Lung (tissue), 11 donors: ENCODE measurements at regions not wholly inside any gene's neighbourhood (a gene's known extent, or its start where the extent isn't known, plus 50 kb on each side); places are given as distances from the start of the nearest gene placed in this dataset.

Experiments
- ATAC-seq: fragments of 200-7000 bp; cut with Tn5 transposase; one replicate; pipeline ENCODE4 v1.9.1; 2020; ENCODE audit warnings: moderate number of reproducible peaks; ENCODE audit not compliant: insufficient read depth, low FRiP score
- DNase-seq, 3 donors: peaks; one replicate each; pipeline ENCODE4 v3.0.0-alpha.2; 2013 to 2017
- H3K27ac ChIP-seq, 2 donors: one replicate each; pipeline ENCODE4 v1.5.1; 2013; ENCODE audit warnings: mild to moderate bottlenecking in 2 of 2, moderate library complexity in 2 of 2, control low read depth in 1 of 2, inconsistent platforms in 1 of 2, low read depth in 1 of 2, low read length in 1 of 2
- H3K27me3 ChIP-seq, 3 donors: one replicate each; pipeline ENCODE4 v1.5.1; 2013; ENCODE audit warnings: low read length in 2 of 3; ENCODE audit not compliant: control insufficient read depth in 3 of 3, insufficient read depth in 3 of 3
- H3K36me3 ChIP-seq, 4 donors: one replicate each; pipeline ENCODE4 v1.5.1; 2013; ENCODE audit warnings: low read length in 4 of 4, mild to moderate bottlenecking in 1 of 4, moderate library complexity in 1 of 4; ENCODE audit not compliant: control insufficient read depth in 4 of 4, insufficient read depth in 4 of 4
- H3K4me1 ChIP-seq, 5 donors: one replicate each; pipeline ENCODE4 v1.5.1; 2013; ENCODE audit warnings: low read length in 5 of 5, mild to moderate bottlenecking in 2 of 5, moderate library complexity in 1 of 5; ENCODE audit not compliant: control insufficient read depth in 5 of 5, insufficient read depth in 5 of 5
- H3K4me3 ChIP-seq: one replicate; pipeline ENCODE4 v1.5.1; 2013; ENCODE audit warnings: mild to moderate bottlenecking, control low read depth, moderate library complexity
- H3K9ac ChIP-seq, 2 donors: one replicate each; pipeline ENCODE4 v1.5.1; 2013; ENCODE audit warnings: low read length in 2 of 2, control low read depth in 1 of 2; ENCODE audit not compliant: insufficient read depth in 1 of 2
- H3K9me3 ChIP-seq, 4 donors: one replicate each; pipeline ENCODE4 v1.5.1; 2013; ENCODE audit warnings: low read length in 3 of 4, mild to moderate bottlenecking in 1 of 4, moderate library complexity in 1 of 4; ENCODE audit not compliant: control insufficient read depth in 4 of 4, insufficient read depth in 3 of 4
- whole genome bisulfite sequencing, 2 donors: extraction: QIAGEN DNeasy Blood & Tissue Kit; methylation state at CpG; one replicate each; pipeline ENCODE4 v1.1.7; 2013; 5-methylcytosine and 5-hydroxymethylcytosine counted together
- TF ChIP-seq, protein P1 (sequence below): IDR thresholded peaks from 2 replicates; pipeline ENCODE4 v1.5.1; 2012; ENCODE audit warnings: mild to moderate bottlenecking; ENCODE audit errors: control extremely low read depth, extremely low read depth
- donor health status: control.
- donor health status: control.
- donor health status: Bipolar disorder and iron deficiency.
- donor health status: healthy.
- donor health status: DM: yes; HTN: yes; CAD: no.

DNA sequence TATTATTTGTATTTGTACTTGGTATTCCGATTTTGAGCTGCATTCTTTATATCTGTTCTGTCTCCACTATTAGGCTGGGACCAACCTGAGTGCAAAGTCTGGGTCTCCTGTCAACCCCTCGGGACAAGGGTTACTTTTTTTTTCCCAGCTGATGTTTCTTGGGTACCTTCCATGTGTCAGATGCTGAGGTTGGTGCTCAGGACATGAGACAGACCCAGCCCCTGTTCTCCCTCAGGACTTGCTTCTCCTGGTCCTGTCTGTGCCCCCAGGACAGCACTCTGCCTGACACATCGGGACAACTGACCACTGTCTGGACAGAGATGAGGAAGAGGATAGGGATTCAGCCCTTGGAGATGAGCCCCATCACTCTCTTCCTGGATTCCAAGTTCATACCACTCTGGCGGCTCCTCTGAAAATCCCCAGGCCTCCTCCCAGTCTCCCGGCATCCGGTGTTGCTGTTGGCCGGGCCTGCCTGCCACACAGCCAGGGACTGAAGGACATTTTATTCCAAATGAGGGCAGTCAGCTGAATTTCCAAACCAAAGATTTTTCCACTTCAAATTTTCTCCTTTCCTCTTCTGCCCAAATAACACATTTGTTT lies 55.6 kb upstream of the FMOD start:
- 68 to 78% methylated on average over 7 of the region's 7 CpGs for WGBS, 2 donors
- TF ChIP-seq, protein P1, sequence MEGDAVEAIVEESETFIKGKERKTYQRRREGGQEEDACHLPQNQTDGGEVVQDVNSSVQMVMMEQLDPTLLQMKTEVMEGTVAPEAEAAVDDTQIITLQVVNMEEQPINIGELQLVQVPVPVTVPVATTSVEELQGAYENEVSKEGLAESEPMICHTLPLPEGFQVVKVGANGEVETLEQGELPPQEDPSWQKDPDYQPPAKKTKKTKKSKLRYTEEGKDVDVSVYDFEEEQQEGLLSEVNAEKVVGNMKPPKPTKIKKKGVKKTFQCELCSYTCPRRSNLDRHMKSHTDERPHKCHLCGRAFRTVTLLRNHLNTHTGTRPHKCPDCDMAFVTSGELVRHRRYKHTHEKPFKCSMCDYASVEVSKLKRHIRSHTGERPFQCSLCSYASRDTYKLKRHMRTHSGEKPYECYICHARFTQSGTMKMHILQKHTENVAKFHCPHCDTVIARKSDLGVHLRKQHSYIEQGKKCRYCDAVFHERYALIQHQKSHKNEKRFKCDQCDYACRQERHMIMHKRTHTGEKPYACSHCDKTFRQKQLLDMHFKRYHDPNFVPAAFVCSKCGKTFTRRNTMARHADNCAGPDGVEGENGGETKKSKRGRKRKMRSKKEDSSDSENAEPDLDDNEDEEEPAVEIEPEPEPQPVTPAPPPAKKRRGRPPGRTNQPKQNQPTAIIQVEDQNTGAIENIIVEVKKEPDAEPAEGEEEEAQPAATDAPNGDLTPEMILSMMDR, result no peak
- Histone ChIP-seq H3K4me3 (no peak overlapping the region), H3K9me3 (peaks cover 0 to 4% (median 0%) of the 10 kb centered on the region in 4 donors), H3K9ac (no peak overlapping the region), H3K36me3 (no peaks in the 10 kb centered on the region), H3K27me3 (no peaks in the 10 kb centered on the region), H3K4me1 (peaks cover 0 to 55% (median 5%) of the 10 kb centered on the region in 5 donors), H3K27ac (peak overlapping the region in 1 of 2 donors; percentile 74)
- ATAC-seq (no peak), DNase-seq (peak; percentile 46 to 69 (median 50))

DNA sequence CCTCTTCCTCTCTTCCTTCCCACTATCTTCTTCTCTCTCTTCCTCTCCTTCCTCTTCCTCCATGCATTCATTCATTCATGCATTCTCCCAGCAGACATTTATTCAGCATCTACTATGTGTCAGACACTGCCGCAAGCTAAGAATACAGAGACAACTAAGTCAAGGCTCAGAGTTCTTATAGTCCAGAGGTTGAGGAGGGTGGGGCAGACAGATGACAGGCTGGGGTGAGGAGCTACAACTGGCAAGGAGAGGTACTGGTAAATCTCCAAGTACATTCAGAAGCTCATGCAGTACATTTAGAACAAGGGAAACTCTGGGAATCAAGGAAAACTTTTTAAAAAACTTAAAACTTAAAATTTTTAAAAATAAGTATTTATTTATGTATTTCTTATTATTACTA lies 56.4 kb upstream of the FMOD start:
- TF ChIP-seq, protein P1, result no peak
- DNase-seq (no peak), ATAC-seq (no peak)
- Histone ChIP-seq H3K36me3 (no peaks in the 10 kb centered on the region), H3K4me3 (no peak overlapping the region), H3K9ac (no peak overlapping the region), H3K9me3 (peaks cover 0 to 4% (median 0%) of the 10 kb centered on the region in 4 donors), H3K4me1 (peaks cover 0 to 47% (median 5%) of the 10 kb centered on the region in 5 donors), H3K27me3 (no peaks in the 10 kb centered on the region), H3K27ac (no peak overlapping the region)
- WGBS, 2 donors, result 81 to 91% methylated on average over 1 of the region's 1 CpG

DNA sequence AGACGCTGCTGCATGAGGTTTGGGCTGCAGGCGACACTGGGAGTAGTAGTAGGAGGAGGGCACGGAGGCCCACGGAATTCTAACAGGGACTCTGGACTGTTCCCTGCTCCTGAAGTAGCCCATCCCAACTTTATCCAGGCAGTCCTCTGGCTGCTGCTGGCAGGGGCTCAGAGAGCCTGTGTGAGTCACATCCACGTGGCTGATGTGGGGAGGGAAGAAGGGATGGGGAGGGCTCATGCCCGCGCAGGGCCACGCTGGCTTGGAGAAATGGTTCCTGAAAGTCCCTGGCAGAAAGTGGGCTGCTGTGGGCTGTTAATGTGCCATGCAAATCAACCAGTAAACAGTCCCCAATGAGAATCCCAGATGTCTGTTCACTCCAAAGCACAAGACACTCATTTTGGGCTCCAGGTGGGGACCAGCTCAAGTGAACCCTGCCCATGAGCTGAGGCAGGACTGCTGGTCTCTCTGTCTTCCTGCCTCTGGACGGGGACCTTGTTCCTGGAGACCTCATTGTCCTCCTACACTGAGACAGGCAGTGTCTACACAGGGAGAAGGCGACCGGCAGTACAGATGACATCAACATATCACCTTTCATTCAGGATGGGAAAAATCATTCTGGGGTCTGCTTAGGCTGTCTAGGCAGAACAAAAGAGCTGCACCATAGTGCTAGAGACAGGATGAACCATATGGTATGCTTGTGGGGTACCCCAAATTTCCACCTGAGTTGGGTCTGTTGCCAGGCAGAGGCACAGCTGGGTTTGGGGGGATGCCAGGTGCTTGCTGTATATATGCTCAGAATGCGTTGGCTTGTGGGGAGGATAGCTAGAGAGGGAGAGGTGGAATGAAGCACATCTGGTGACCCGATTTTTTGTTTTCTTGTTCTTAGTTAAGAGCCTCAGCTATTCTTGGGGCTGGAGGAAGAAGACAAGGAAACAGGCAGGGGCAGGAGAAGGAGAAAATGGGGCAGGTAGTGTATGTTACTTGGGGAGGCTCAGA lies 57.9 kb upstream of the FMOD start:
- peaks cover 0 to 35% (median 1%) of the 10 kb centered on the region in 5 donors for H3K4me1 ChIP-seq
- WGBS, 2 donors, result 69 to 82% methylated on average over 13 of the region's 13 CpGs
- TF ChIP-seq, protein P1, result no peak

More for the DNA sequence above, 57.9 kb upstream of the FMOD start:
- H3K27me3 ChIP-seq, result no peaks in the 10 kb centered on the region
- peaks cover 0 to 4% (median 0%) of the 10 kb centered on the region in 4 donors for H3K9me3 ChIP-seq
- H3K4me3 ChIP-seq, result no peak overlapping the region
- H3K27ac ChIP-seq, result peak overlapping the region in 1 of 2 donors; percentile 42
- DNase-seq (peak in 1 of 3 donors; percentile 65), ATAC-seq (no peak)
- H3K36me3 ChIP-seq, result no peaks in the 10 kb centered on the region
- no peak overlapping the region for H3K9ac ChIP-seq
